ENCODE measurements at regions not wholly inside any gene's neighbourhood (a gene's known extent, or its start where the extent isn't known, plus 50 kb on each side); places are given as distances from the start of the nearest gene placed in this dataset.
"Not testable (repeated sequence)": the region's sequence is repeated elsewhere in the genome, so short reads cannot be mapped to it uniquely, and the experiment has no call there.

GRCh38 chr12:70008944-70009343 is 183.9 kb downstream of the MYRFL start:
- Mint-ChIP-seq H3K36me3 (peaks cover 5% of the 10 kb centered on the region), H3K27ac (no peak overlapping the region), H3K4me1 (peaks cover 0 to 1% (median 0%) of the 10 kb centered on the region in 3 donors), H3K27me3 (peaks cover 7% of the 10 kb centered on the region), H3K4me3 (no peak overlapping the region), H3K9me3 (peaks cover 15 to 24% (median 21%) of the 10 kb centered on the region in 3 donors)

- peaks cover 5% of the 10 kb centered on the region for H3K36me3 Mint-ChIP-seq
- no peak overlapping the region for H3K27ac Mint-ChIP-seq
- H3K27me3 Mint-ChIP-seq: peaks cover 7% of the 10 kb centered on the region
- peak overlapping the region in 1 of 4 donors; percentile 8 for H3K4me3 Mint-ChIP-seq
- peaks cover 0 to 1% (median 0%) of the 10 kb centered on the region in 3 donors for H3K4me1 Mint-ChIP-seq
- peaks cover 15 to 24% (median 21%) of the 10 kb centered on the region in 3 donors for H3K9me3 Mint-ChIP-seq
Observed at GRCh38 chr12:70011353-70011752, 186.3 kb downstream of the MYRFL start.

GRCh38 chr12:70013016-70013415 is 188.0 kb downstream of the MYRFL start:
- not testable (repeated sequence) for H3K27me3 Mint-ChIP-seq, H3K27ac Mint-ChIP-seq, H3K4me3 Mint-ChIP-seq, H3K36me3 Mint-ChIP-seq, H3K4me1 Mint-ChIP-seq
- H3K9me3 Mint-ChIP-seq: peaks cover 15 to 21% (median 18%) of the 10 kb centered on the region in 3 donors

- Mint-ChIP-seq H3K9me3 (peaks cover 0 to 3% (median 3%) of the 10 kb centered on the region in 3 donors), H3K4me1 (no peaks in the 10 kb centered on the region), H3K27me3 (no peaks in the 10 kb centered on the region), H3K36me3 (peaks cover 3% of the 10 kb centered on the region), H3K27ac (no peak overlapping the region), H3K4me3 (no peak overlapping the region)
Observed at GRCh38 chr12:70028515-70028914, 203.5 kb downstream of the MYRFL start.

GRCh38 chr12:70028918-70029317 is 203.9 kb downstream of the MYRFL start:
- Mint-ChIP-seq H3K27me3 (no peaks in the 10 kb centered on the region), H3K36me3 (peaks cover 3% of the 10 kb centered on the region), H3K9me3 (peaks cover 0 to 4% (median 3%) of the 10 kb centered on the region in 3 donors), H3K4me1 (no peaks in the 10 kb centered on the region), H3K4me3 (no peak overlapping the region), H3K27ac (no peak overlapping the region)

GRCh38 chr12:70031046-70031445 is 206.0 kb downstream of the MYRFL start:
- Mint-ChIP-seq H3K36me3 (peaks cover 4% of the 10 kb centered on the region), H3K27me3 (no peaks in the 10 kb centered on the region), H3K4me3 (no peak overlapping the region), H3K9me3 (peaks cover 4 to 9% (median 8%) of the 10 kb centered on the region in 3 donors), H3K4me1 (no peaks in the 10 kb centered on the region), H3K27ac (no peak overlapping the region)

GRCh38 chr12:70032076-70032475 is 207.0 kb downstream of the MYRFL start:
- H3K9me3 Mint-ChIP-seq: peaks cover 4 to 9% (median 8%) of the 10 kb centered on the region in 3 donors
- H3K4me1 Mint-ChIP-seq: no peaks in the 10 kb centered on the region
- no peak overlapping the region for H3K27ac Mint-ChIP-seq
- H3K27me3 Mint-ChIP-seq: no peaks in the 10 kb centered on the region
- H3K36me3 Mint-ChIP-seq: peaks cover 4% of the 10 kb centered on the region
- H3K4me3 Mint-ChIP-seq: no peak overlapping the region

- H3K4me3 Mint-ChIP-seq: no peak overlapping the region
- H3K27me3 Mint-ChIP-seq: no peaks in the 10 kb centered on the region
- peaks cover 3 to 9% (median 8%) of the 10 kb centered on the region in 3 donors for H3K9me3 Mint-ChIP-seq
- H3K36me3 Mint-ChIP-seq: peaks cover 4% of the 10 kb centered on the region
- H3K4me1 Mint-ChIP-seq: no peaks in the 10 kb centered on the region
- no peak overlapping the region for H3K27ac Mint-ChIP-seq
Observed at GRCh38 chr12:70033310-70033709, 208.3 kb downstream of the MYRFL start.

GRCh38 chr12:70040141-70040540 is 203.1 kb upstream of the CNOT2 start:
- no peak overlapping the region for H3K4me3 Mint-ChIP-seq
- no peak overlapping the region for H3K27ac Mint-ChIP-seq
- peaks cover 0 to 2% (median 0%) of the 10 kb centered on the region in 3 donors for H3K4me1 Mint-ChIP-seq
- H3K36me3 Mint-ChIP-seq: no peaks in the 10 kb centered on the region
- no peaks in the 10 kb centered on the region for H3K27me3 Mint-ChIP-seq
- H3K9me3 Mint-ChIP-seq: no peaks in the 10 kb centered on the region

- Mint-ChIP-seq H3K27me3 (no peaks in the 10 kb centered on the region), H3K9me3 (no peaks in the 10 kb centered on the region), H3K4me1 (peaks cover 0 to 3% (median 2%) of the 10 kb centered on the region in 3 donors), H3K4me3 (no peak overlapping the region), H3K27ac (no peak overlapping the region), H3K36me3 (no peaks in the 10 kb centered on the region)
Observed at GRCh38 chr12:70042675-70043074, 200.6 kb upstream of the CNOT2 start.

GRCh38 chr12:70043490-70044138 is 199.6 kb upstream of the CNOT2 start:
- Mint-ChIP-seq H3K4me1 (peaks cover 0 to 3% (median 2%) of the 10 kb centered on the region in 3 donors), H3K9me3 (no peaks in the 10 kb centered on the region), H3K4me3 (no peak overlapping the region), H3K27me3 (no peaks in the 10 kb centered on the region), H3K27ac (no peak overlapping the region), H3K36me3 (no peaks in the 10 kb centered on the region)

- no peaks in the 10 kb centered on the region for H3K9me3 Mint-ChIP-seq
- H3K27me3 Mint-ChIP-seq: no peaks in the 10 kb centered on the region
- H3K27ac Mint-ChIP-seq: no peak overlapping the region
- H3K4me1 Mint-ChIP-seq: peaks cover 1 to 4% (median 3%) of the 10 kb centered on the region in 3 donors
- no peak overlapping the region for H3K4me3 Mint-ChIP-seq
- H3K36me3 Mint-ChIP-seq: no peaks in the 10 kb centered on the region
Observed at GRCh38 chr12:70044167-70044566, 199.1 kb upstream of the CNOT2 start.

GRCh38 chr12:70045036-70045435 is 198.2 kb upstream of the CNOT2 start:
- Mint-ChIP-seq H3K4me3 (no peak overlapping the region), H3K27me3 (no peaks in the 10 kb centered on the region), H3K9me3 (no peaks in the 10 kb centered on the region), H3K36me3 (no peaks in the 10 kb centered on the region), H3K4me1 (peaks cover 5 to 9% (median 9%) of the 10 kb centered on the region in 3 donors), H3K27ac (no peak overlapping the region)

- Mint-ChIP-seq H3K9me3 (no peaks in the 10 kb centered on the region), H3K36me3 (no peaks in the 10 kb centered on the region), H3K27ac (peak overlapping the region in 1 of 3 donors; percentile 17), H3K27me3 (no peaks in the 10 kb centered on the region), H3K4me1 (peaks cover 9 to 14% (median 13%) of the 10 kb centered on the region in 3 donors), H3K4me3 (no peak overlapping the region)
Observed at GRCh38 chr12:70045514-70045913, 197.7 kb upstream of the CNOT2 start.

- Mint-ChIP-seq H3K27me3 (no peaks in the 10 kb centered on the region), H3K4me3 (peak overlapping the region in 1 of 4 donors; percentile 75), H3K9me3 (peaks cover 0 to 3% (median 0%) of the 10 kb centered on the region in 3 donors), H3K36me3 (no peaks in the 10 kb centered on the region), H3K4me1 (peaks cover 9 to 19% (median 13%) of the 10 kb centered on the region in 3 donors), H3K27ac (no peak overlapping the region)
Observed at GRCh38 chr12:70048521-70049250, 194.5 kb upstream of the CNOT2 start.
